ENCODE measurements at regions not wholly inside any gene's neighbourhood (a gene's known extent, or its start where the extent isn't known, plus 50 kb on each side); places are given as distances from the start of the nearest gene placed in this dataset.

DNA sequence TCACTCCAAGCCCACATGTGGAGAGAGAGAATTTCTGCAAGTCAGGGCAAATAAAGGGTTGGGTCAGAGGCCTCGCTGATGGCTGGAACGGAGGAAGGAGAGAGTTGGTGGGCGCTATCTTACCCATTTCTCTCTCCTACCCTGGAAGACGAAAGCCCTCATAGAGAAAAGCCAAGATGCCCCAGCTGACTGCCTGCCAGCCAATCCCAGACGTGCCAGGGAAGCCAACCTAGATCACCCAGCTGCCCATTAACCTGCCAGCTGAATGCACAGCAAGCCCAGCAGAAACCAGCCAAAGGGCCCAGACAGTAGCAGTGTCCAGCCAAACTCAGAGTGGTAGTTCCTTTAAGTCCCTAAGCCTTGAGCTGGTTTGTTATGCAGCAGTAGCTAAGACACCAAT, 167.0 kb upstream of the ZNF507 start:
- TF ChIP-seq ZNF274 (IDR thresholded peaks at IDR 0.05; ENCODE audit: low read depth, low read length), result no peak
- no peak for TF ChIP-seq SUZ12 (IDR thresholded peaks at IDR 0.05; ENCODE audit: extremely low read depth, insufficient read depth, insufficient read length)
- no peak for TF ChIP-seq YY1 (IDR thresholded peaks at IDR 0.05; ENCODE audit: insufficient read depth, insufficient read length)
